Motor neuron (in vitro differentiated cells): ENCODE measurements at regions not wholly inside any gene's neighbourhood (a gene's known extent, or its start where the extent isn't known, plus 50 kb on each side); places are given as distances from the start of the nearest gene placed in this dataset.
"Not testable (repeated sequence)": the region's sequence is repeated elsewhere in the genome, so short reads cannot be mapped to it uniquely, and the experiment has no call there.

Experiments used
- ATAC-seq, 8 experiments: fragments of 200-7000 bp; cut with Tn5 transposase; replicated peaks in 6 of 8; 2 replicates each; pipeline ENCODE4 v1.8.0; 2021; ENCODE audit warnings: mild to moderate bottlenecking in 8 of 8, moderate library complexity in 8 of 8
- H3K27ac ChIP-seq, 2 donors: fragments of 250-450 bp; sonication (Bioruptor Pico); 2 replicates each; pipeline ENCODE4 v1.9.0; 2021; ENCODE audit warnings: antibody characterized with exemption in 2 of 2, mild to moderate bottlenecking in 2 of 2, moderate library complexity in 1 of 2
- H3K4me1 ChIP-seq, 2 donors: fragments of 250-450 bp; sonication (Bioruptor Pico); replicated peaks in 1 of 2; 2 replicates each; pipeline ENCODE4 v1.6.1; 2021; ENCODE audit warnings: antibody characterized with exemption in 2 of 2, mild to moderate bottlenecking in 2 of 2, moderate library complexity in 1 of 2
- H3K4me3 ChIP-seq, 5 donors: fragments of 250-450 bp; sonication (Bioruptor Pico); 2 replicates each; pipeline ENCODE4 v1.9.0; 2021; ENCODE audit warnings: antibody characterized with exemption in 5 of 5, mild to moderate bottlenecking in 5 of 5, moderate library complexity in 4 of 5
- WGBS, 10 experiments: fragments of 450-650 bp; shearing (Covaris generic); methylation state at CpG; one replicate each; pipeline ENCODE4 v1.0.0; 2022; 5-methylcytosine and 5-hydroxymethylcytosine counted together
- in situ Hi-C, 9 experiments: fragments of 400-800 bp; cut with MboI; loops; one replicate each; pipeline ENCODE4 v1.15.0; 2021; ENCODE audit warnings: low sequenced_read_pairs in 9 of 9, low pct_unique_long_range_greater_than_20kb in 2 of 9; ENCODE audit not compliant: unreplicated experiment in 9 of 9

DNA sequence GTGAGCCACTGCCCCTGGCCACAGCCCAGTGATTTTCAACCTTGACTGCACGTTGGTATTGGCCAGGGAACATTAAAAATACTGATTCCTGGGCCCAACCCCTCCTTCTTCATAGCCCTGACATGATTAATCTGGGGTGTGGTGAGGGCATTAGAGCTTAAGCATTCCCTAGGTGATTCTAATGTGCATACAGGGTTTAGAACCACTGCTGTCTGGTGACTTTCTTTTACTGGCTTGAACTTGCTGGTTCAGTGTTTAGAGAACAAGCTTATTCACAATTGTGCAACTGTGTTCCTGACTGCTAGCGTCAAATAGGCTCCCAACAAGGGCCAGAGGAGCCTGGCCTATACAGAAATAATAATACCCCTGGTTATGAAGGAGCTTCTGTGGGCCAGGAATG lies 488.8 kb upstream of the CCDC196 start:
- WGBS, 10 experiments: 20 to 100% (median 87%) methylated on average over 1 to 2 of the region's 2 CpGs; no CpG with 5 or more reads in 2 of the 10 experiments
- H3K27ac ChIP-seq: no peak overlapping the region
- H3K4me1 ChIP-seq: peaks cover 0 to 3% of the 10 kb centered on the region in 2 donors
- no peak overlapping the region for H3K4me3 ChIP-seq
- in situ Hi-C loops: no loop called here
- peak in 2 of 8 experiments; percentile 39 to 63 for ATAC-seq

DNA sequence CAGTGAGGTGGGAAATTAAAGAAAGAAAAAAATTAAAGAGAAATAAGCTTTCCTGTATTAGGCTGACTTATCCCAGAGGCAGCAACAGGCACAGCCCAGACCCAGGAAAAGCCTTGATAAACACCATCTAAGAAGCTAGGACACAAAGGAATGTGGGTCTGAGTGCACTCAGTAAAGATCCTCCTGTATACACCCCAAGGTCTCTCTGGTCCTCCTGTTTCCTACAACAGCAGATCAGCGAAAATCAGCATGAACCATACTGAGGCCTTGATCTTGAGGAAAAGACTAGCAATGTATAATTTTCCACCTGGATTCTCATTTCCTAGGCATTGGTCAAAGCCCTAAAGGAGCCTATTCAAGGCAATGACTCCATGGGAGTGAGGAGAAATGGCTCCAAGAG lies 486.3 kb upstream of the CCDC196 start:
- Histone ChIP-seq H3K4me1 (no peaks in the 10 kb centered on the region), H3K4me3 (no peak overlapping the region), H3K27ac (no peak overlapping the region)
- no peak for ATAC-seq
- 0 to 83% (median 59%) methylated on average over 1 of the region's 1 CpG; no CpG with 5 or more reads in 4 of the 10 experiments for WGBS, 10 experiments
- in situ Hi-C loops: no loop called here

DNA sequence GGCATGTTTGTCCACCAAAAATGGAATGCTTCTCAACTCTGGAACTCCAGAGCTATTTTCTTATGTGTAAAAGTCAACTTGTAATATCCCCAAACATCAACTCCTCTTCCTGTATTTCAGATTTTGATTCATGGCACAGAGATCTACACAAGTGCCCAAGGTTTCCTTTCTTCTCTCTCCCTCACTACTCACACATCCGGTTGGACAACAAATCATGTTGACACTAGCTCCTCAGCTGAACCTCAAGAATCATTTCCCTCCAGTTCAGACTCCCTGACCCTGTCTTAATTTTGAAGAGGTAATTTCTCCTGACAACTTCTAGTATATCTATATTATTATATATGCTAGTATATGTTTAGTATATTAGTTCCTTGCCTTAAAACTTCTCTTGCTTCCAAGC lies 485.4 kb upstream of the CCDC196 start:
- in situ Hi-C loops: no loop called here
- Histone ChIP-seq H3K27ac (no peak overlapping the region), H3K4me3 (no peak overlapping the region), H3K4me1 (no peaks in the 10 kb centered on the region)
- 17 to 100% (median 83%) methylated on average over 1 of the region's 1 CpG; no CpG with 5 or more reads in 3 of the 10 experiments for WGBS, 10 experiments
- ATAC-seq: no peak

DNA sequence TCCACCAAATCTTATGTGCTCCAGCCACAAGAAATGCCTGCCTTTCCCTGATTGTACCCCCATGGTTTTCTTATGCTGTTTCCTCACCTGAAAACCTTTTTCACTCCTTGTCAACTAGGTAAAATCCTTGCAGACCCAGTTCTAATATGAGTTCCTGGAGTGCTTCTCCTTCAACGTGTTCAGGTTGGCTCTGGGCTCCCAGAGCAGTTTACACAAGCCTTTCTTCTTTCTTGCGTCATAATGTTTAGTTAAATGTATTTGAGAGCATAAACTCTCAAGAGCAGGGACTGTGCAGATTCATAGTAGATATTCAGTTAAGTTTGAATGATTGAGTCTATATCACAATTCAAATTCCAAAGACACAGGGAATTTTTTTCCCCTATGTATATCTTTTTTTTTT lies 484.8 kb upstream of the CCDC196 start:
- no peak for ATAC-seq
- 0 to 100% (median 73%) methylated on average over 1 to 2 of the region's 2 CpGs; no CpG with 5 or more reads in 2 of the 10 experiments for WGBS, 10 experiments
- no peak overlapping the region for H3K27ac ChIP-seq
- in situ Hi-C loops: no loop called here
- H3K4me1 ChIP-seq: no peaks in the 10 kb centered on the region
- no peak overlapping the region for H3K4me3 ChIP-seq

DNA sequence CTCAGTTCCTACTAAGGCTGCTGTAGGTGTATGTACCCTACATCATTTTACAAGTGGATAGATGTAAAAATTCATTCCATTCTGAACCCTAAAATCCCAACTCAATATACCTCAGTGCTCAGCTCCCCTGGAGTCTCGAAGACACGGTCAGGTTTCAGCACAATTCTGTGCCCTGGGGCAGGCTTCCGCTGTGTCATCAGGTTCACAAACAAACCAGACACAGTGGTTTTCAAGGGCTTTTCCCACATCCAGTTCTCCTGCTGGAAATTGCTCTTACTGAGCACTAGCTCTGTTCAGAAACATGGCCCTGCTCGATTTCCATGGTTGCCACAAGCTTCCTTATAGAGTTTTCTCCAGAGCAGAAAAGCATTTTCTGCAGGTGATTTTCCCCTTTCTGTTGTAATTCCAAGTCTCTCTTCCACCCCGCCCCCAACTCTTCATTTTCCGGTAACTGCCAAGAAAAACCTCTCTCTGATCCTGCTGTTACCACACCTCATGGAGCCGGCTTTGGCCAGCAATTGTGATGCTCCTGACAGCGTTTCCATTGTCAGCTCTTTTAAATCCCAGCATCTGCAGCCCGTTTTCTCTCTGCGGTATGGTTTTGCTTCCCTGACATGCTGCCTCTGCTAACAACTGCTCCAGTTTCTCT lies 483.0 kb upstream of the CCDC196 start:
- Histone ChIP-seq H3K27ac (no peak overlapping the region), H3K4me1 (no peaks in the 10 kb centered on the region), H3K4me3 (no peak overlapping the region)
- 25 to 83% (median 54%) methylated on average over 1 to 9 of the region's 10 CpGs for WGBS, 10 experiments
- no peak for ATAC-seq
- in situ Hi-C loops: no loop called here

DNA sequence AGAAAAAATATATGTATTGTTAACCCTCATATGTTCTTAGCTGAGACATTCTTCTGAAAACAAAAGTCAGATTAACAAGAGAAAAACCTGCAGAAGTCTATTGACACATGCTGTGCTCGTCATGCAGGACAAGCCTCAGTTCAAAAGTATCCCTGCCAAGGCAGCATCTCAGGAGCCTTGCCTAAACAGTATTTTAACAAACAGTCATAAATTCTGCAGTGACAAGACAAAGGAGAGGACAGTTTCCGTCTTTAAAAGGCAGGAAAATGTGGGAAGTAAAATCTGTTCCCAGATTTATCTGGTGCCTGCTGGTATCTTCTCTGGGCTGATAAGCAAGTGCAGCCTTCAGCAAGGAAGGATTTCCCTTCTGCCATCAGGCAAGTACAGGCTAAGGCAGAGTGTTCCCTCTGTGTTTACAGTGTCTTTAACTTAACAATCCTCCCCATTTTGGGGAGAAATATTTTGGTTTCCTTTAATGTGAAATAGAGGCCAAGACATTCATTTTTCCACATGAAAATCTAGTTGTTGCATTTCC lies 480.2 kb upstream of the CCDC196 start:
- no peak for ATAC-seq
- 0 to 57% (median 14%) methylated on average over 1 to 2 of the region's 2 CpGs; no CpG with 5 or more reads in 3 of the 10 experiments for WGBS, 10 experiments

DNA sequence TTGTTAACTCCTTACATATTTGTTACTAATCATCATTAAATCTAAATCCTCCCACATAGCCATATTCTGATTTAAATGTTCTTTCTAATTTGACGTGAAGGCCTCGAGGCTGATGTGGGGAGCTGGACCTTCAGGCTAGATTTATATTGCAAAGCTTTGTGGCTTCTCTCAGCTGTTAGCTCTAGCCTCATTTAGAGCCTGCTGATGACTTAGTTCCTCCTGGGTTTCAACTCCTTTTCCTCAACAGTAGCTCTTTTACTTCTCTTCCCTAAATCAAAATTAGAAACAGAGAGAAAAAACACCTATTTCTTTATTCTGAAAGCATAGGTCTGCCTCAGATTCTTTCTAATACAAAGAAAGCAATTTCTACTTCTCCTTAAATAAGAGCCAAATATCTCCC lies 477.5 kb upstream of the CCDC196 start:
- Histone ChIP-seq H3K4me1 (no peaks in the 10 kb centered on the region), H3K27ac (no peak overlapping the region), H3K4me3 (no peak overlapping the region)
- ATAC-seq: peak in 3 of 8 experiments; percentile 26 to 55 (median 31)
- in situ Hi-C loops: no loop called here
- WGBS, 10 experiments: 22 to 94% (median 83%) methylated on average over 1 to 2 of the region's 2 CpGs; no CpG with 5 or more reads in 1 of the 10 experiments

More for the DNA sequence above, 480.2 kb upstream of the CCDC196 start:
- no peaks in the 10 kb centered on the region for H3K4me1 ChIP-seq
- in situ Hi-C loops: no loop called here
- H3K4me3 ChIP-seq: no peak overlapping the region
- no peak overlapping the region for H3K27ac ChIP-seq

DNA sequence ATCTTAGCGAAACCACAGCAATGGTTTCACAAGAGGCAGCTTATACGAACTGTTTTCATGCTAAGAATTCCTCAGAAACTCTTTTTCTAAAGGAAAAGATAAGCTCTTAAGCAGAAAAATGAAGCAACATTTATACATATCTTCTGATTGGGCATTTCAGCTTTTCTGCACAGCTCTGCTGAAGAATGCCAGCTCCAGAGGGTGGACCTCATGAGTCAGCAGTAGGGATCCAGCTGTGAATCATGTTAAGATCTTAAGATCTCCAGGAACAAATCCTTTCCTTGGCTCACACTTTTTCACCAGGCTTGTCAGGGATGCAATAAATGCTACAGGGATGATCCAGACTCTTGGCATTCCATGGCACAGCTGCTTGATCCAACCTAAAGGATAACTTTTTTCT lies 477.1 kb upstream of the CCDC196 start:
- H3K27ac ChIP-seq: no peak overlapping the region
- peak in 3 of 8 experiments; percentile 92 to 98 (median 97) for ATAC-seq
- in situ Hi-C loops: no loop called here
- 0 to 100% (median 78%) methylated on average over 2 of the region's 2 CpGs; no CpG with 5 or more reads in 2 of the 10 experiments for WGBS, 10 experiments
- no peak overlapping the region for H3K4me3 ChIP-seq
- no peaks in the 10 kb centered on the region for H3K4me1 ChIP-seq

DNA sequence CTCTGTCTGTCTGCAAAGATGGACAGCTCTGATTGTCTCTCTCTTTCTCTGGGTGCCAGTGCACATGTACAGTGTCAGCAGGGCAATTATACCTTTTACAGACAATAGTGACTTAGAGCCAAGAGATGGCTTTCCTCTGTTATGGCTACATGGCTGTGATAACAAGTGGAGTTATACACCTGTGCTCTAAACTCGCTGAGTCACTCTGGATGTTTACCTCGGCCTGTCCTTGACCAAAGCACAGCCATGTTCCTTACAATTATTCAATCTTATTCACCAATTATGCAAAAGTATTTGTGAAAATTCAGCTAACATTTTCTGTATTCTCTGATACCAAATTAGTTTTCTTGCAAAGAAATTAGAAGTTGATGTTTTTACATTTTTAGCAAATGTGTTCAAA lies 475.5 kb upstream of the CCDC196 start:
- Histone ChIP-seq H3K4me3 (no peak overlapping the region), H3K4me1 (no peaks in the 10 kb centered on the region), H3K27ac (no peak overlapping the region)
- in situ Hi-C loops: no loop called here
- ATAC-seq: no peak
- WGBS, 10 experiments: 8 to 100% (median 88%) methylated on average over 1 to 2 of the region's 2 CpGs; no CpG with 5 or more reads in 3 of the 10 experiments

DNA sequence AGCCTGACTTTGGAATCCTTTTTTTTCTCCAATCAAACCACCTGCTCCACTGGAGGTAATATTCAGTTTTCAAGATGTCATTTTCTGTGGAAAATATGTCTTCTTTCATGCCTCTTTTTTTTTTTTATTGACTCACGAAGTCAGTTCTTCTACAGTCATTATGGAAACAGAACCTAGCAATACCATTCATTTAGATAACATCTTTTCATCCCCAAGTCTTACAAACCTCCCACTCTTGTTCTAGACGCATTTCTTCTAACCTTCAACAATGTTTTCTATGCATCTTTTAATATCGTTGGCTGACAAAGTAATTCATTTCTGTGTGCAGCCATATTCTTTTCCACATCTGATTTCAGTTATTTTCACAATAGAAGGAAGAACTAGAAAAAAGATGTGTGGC lies 474.3 kb upstream of the CCDC196 start:
- Histone ChIP-seq H3K4me3 (no peak overlapping the region), H3K4me1 (no peaks in the 10 kb centered on the region), H3K27ac (no peak overlapping the region)
- 28 to 100% (median 67%) methylated on average over 2 to 3 of the region's 3 CpGs; no CpG with 5 or more reads in 1 of the 10 experiments for WGBS, 10 experiments
- in situ Hi-C loops: no loop called here
- no peak for ATAC-seq

DNA sequence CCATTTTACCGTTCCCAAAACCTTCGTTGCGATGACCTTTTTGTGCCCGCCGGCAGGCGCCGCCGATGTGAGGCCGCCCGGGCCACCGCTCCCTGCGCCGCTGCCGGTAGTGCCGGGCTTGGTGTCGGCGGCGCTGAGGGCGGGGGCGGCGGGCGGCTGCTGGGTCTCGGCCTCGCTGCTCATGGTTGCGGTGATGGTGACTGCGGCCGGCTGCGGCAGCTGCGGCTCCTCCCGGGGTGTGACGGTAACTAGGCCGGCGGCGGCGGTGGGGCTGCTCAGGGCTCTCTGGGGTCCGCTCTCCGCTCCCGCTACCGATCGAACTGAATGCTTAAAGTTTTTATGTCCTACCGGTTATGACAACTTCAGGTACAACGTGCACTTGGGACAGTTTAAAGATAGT lies 472.6 kb upstream of the CCDC196 start:
- H3K27ac ChIP-seq, in situ Hi-C loops, H3K4me3 ChIP-seq, H3K4me1 ChIP-seq, ATAC-seq: not testable (repeated sequence)
- 77 to 94% (median 87%) methylated on average over 1 to 16 of the region's 42 CpGs; no CpG with 5 or more reads in 5 of the 10 experiments for WGBS, 10 experiments

DNA sequence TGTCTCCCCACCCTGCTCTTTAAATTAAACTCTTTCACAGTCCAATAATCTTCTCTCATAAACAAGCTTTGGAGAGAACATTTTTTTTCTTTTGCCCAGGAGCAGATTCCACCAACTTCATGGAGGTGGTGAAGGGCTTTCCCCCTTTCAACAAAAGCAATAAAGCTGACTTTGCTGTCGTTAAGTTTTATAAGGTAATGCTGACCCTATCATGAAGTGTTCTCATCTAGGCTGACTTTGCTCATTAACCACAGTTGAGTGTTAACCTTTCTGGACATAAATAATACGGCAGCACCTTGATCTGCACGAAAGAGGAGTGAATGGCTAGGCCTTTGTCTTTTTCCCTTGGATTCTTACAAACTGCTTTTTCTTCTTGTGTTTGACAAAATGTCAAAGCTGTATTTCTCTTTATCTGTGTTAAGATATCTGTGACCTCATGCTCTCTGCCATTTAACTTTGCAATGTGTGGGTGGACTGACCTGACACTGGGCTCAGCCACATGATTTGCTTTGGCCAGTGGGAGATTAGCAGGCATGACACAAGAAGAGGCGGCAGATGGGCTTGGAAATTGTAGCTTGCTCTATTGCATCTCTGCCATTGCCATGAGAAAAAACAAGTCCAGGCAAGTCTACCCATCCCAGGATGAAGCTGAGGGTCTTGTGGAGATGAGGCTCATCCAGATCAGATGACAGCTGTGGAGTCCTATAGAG lies 470.9 kb upstream of the CCDC196 start:
- H3K4me3 ChIP-seq: no peak overlapping the region
- peak in 1 of 8 experiments; percentile 53 for ATAC-seq
- no peaks in the 10 kb centered on the region for H3K4me1 ChIP-seq
- in situ Hi-C loops: no loop called here
- no peak overlapping the region for H3K27ac ChIP-seq
- WGBS, 10 experiments: 37 to 83% (median 63%) methylated on average over 1 to 4 of the region's 4 CpGs

DNA sequence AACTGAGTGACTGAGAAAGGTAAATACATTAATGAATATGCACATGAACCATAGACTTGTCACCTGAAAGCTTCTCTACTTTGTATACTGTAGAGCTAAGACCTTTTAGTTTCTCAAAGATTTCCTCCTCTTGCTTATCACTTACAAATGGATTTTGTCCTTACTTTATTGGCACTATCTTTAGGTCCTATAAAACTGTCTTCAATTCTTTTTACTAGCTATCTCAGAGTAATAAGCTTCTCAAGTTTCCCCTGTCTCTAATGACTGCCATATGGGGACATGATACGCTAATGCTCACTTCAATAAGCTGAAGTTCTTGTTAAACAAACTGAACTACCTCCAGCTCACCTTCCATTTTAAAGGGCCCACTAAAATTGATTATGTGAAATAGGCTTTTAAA lies 468.2 kb upstream of the CCDC196 start:
- in situ Hi-C loops: no loop called here
- Histone ChIP-seq H3K4me1 (no peaks in the 10 kb centered on the region), H3K27ac (no peak overlapping the region), H3K4me3 (no peak overlapping the region)
- no peak for ATAC-seq
- 20 to 100% (median 100%) methylated on average over 1 of the region's 1 CpG; no CpG with 5 or more reads in 2 of the 10 experiments for WGBS, 10 experiments
